ENCODE measurements at regions not wholly inside any gene's neighbourhood (a gene's known extent, or its start where the extent isn't known, plus 50 kb on each side); places are given as distances from the start of the nearest gene placed in this dataset.

GRCh38 chr16:59169168-59169567 is 435.1 kb upstream of the GOT2 start:
- no peak overlapping the region for H3K27ac ChIP-seq
- no peaks in the 10 kb centered on the region for H3K27me3 ChIP-seq
- no peak for DNase-seq (ENCODE audit: low spot score)
- H3K36me3 ChIP-seq = no peaks in the 10 kb centered on the region
- no peaks in the 10 kb centered on the region for H3K4me1 ChIP-seq
- H3K9me3 ChIP-seq = no peaks in the 10 kb centered on the region
- TF ChIP-seq, protein P1, sequence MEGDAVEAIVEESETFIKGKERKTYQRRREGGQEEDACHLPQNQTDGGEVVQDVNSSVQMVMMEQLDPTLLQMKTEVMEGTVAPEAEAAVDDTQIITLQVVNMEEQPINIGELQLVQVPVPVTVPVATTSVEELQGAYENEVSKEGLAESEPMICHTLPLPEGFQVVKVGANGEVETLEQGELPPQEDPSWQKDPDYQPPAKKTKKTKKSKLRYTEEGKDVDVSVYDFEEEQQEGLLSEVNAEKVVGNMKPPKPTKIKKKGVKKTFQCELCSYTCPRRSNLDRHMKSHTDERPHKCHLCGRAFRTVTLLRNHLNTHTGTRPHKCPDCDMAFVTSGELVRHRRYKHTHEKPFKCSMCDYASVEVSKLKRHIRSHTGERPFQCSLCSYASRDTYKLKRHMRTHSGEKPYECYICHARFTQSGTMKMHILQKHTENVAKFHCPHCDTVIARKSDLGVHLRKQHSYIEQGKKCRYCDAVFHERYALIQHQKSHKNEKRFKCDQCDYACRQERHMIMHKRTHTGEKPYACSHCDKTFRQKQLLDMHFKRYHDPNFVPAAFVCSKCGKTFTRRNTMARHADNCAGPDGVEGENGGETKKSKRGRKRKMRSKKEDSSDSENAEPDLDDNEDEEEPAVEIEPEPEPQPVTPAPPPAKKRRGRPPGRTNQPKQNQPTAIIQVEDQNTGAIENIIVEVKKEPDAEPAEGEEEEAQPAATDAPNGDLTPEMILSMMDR (IDR thresholded peaks at IDR 0.05) = no peak
- no peak overlapping the region for H3K4me3 ChIP-seq

DNA sequence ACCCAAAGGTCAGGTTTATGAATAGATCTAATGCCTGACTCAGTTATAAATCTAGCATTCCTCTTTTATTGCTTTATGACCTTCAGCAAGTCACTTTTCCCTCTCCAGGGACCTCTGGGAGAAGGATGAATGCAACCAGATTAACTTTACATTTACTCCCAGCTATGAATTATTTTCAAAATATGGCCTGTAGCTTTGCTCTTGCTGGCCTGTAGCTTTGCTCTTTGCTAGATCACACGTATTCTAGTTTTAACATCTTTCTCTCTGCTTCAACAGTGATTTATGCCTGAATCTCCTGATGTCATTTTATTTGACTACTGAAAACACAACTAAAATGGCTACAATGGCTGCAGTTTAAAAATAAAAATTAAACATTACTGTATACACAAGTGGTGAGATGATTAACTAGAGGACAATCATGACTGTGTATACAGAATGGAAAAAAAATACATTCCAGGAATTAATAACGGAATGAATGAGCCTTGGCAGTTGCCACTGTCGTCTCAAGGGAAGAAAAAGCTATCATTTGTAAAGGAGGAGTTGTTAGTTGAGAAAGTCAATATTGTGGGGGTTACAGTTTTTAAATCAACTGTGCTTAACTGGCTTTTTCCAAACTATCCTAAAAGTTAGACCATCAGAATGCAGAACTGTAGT is 434.5 kb upstream of the GOT2 start:
- Histone ChIP-seq H3K4me3 (no peak overlapping the region), H3K36me3 (no peaks in the 10 kb centered on the region), H3K27ac (no peak overlapping the region), H3K27me3 (no peaks in the 10 kb centered on the region), H3K4me1 (no peaks in the 10 kb centered on the region), H3K9me3 (no peaks in the 10 kb centered on the region)
- no peak for DNase-seq (ENCODE audit: low spot score)
- TF ChIP-seq, protein P1 (IDR thresholded peaks at IDR 0.05) = no peak

GRCh38 chr16:59164461-59164860 is 430.3 kb upstream of the GOT2 start:
- Histone ChIP-seq H3K9me3 (no peaks in the 10 kb centered on the region), H3K4me1 (no peaks in the 10 kb centered on the region), H3K27me3 (no peaks in the 10 kb centered on the region), H3K36me3 (no peaks in the 10 kb centered on the region), H3K4me3 (no peak overlapping the region), H3K27ac (no peak overlapping the region)
- TF ChIP-seq, protein P1 (IDR thresholded peaks at IDR 0.05) = no peak
- no peak for DNase-seq (ENCODE audit: low spot score)

DNA sequence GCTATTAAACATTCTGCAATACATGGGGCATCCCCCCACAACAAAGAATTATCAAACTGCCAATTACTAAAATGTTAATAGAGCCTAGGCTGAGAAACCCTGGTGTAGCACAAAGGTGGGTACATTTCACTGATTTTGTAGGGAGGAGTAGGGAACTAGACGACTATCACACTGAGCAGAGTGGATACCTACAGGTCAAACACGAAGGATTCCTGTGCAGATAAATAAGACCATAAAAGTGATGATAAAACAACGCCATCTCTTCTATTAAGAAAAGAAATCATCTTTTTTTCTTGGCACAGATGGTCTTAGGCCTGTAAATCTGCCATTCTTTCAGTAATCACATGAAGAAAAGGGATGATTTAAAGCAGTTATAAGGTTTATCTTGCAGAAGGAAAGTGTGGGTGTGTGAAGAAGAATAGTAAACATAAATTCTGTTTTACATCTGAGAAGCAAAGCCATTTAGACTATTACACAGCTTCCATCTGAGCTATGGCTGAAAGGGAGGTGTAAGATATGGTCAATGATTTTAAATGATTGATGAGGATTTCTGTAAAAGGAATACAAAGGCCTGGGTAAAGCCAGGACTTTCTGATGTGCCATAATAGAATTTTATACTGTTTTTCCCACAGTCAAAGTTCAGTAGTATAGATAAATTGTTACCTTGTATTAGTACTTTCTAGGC is 429.4 kb upstream of the GOT2 start:
- H3K27me3 ChIP-seq = no peaks in the 10 kb centered on the region
- H3K36me3 ChIP-seq = no peaks in the 10 kb centered on the region
- no peak overlapping the region for H3K27ac ChIP-seq
- H3K4me1 ChIP-seq = no peaks in the 10 kb centered on the region
- no peak for DNase-seq (ENCODE audit: low spot score)
- TF ChIP-seq, protein P1 (IDR thresholded peaks at IDR 0.05) = no peak
- H3K9me3 ChIP-seq = no peaks in the 10 kb centered on the region
- no peak overlapping the region for H3K4me3 ChIP-seq

- no peak overlapping the region for H3K4me3 ChIP-seq
- no peak overlapping the region for H3K27ac ChIP-seq
- no peaks in the 10 kb centered on the region for H3K36me3 ChIP-seq
- TF ChIP-seq, protein P1 (IDR thresholded peaks at IDR 0.05) = no peak
- no peaks in the 10 kb centered on the region for H3K27me3 ChIP-seq
- H3K4me1 ChIP-seq = no peaks in the 10 kb centered on the region
- H3K9me3 ChIP-seq = no peaks in the 10 kb centered on the region
- DNase-seq (ENCODE audit: low spot score) = no peak
Measured at GRCh38 chr16:59161679-59162078, 427.6 kb upstream of the GOT2 start.
